HG02970 (cell line): ENCODE measurements at regions not wholly inside any gene's neighbourhood (a gene's known extent, or its start where the extent isn't known, plus 50 kb on each side); places are given as distances from the start of the nearest gene placed in this dataset.
"Not testable (repeated sequence)": the region's sequence is repeated elsewhere in the genome, so short reads cannot be mapped to it uniquely, and the experiment has no call there.

ENCODE experiments used
- ATAC-seq: cut with Tn5 transposase; IDR thresholded peaks from one replicate; pipeline ENCODE4 v1.9.1; 2021; ENCODE audit warnings: mild to moderate bottlenecking, moderate library complexity, moderate number of reproducible peaks; ENCODE audit not compliant: unreplicated experiment, low FRiP score

DNA sequence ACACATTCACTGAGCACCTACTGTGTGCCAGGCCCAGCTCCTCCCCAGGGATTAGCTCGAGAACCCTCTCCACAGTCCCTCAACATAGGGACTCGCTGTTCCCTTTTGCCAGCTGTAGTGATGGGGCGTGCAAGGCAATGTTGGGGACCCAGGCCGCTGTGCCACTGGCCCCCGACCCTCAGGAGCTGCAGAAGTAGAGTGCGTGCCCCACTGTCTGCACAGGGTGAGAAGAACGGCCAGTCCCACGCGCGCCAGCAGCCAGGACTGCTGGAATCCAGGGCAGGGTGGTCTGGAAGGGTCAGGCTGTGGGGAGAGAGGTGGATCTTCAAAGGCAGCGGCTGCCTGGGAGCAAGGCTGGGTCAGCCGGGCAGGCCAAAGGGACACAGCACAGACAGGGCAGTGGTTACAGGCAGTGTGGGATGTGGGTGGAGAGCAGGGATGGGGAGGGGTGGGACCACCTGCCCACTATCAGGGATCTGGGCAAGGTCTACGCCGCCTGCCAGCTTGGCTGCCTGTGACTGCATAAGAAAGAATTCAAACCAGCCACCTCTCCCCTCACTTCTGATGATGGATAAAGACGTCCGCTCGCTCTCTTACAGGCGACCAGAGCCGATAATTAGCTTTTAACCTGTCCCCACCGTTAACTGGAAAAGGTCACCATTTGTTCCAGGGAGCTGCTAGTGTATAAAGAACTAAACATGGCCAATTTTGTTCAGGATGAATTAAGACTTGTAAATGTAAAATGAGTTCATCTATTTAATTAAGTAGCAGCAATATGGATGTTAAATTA, 86.7 kb upstream of the GSE1 start:
- no peak for ATAC-seq

DNA sequence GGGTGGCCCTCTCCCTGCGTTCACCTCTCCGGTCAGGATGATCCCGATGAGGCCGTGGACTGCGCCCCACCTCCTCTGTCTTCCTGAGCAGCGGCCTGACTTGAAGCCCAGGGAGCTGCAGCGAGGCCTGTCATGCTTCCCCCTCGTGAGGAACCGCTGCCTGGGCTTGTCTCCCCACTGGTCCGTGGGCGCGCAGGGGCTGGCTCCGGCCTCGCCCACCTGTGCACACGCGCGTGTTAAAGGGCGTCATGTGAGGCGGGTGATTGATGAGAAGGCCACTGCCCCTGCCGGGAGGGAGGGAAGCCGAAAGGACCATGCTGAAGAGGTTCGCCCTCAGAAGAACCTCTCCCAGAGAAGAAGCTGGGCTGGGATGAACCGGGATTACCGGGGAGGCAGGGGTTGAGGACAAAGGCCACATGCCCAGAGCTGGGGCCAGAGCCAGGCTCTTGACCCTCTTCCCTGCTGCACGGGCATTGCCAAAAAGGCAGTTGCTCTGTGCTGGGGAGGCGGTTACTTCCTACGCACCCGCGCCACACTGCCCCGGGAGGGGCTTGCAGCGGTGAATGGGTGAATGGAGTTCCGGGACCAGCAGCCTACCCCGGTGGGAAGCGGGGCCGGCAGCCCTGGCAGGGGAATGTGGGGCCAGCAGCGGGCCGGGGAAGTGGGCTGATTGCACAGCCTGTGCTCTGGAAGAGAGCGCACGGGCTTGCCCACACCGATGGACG, 85.9 kb upstream of the GSE1 start:
- no peak for ATAC-seq

DNA sequence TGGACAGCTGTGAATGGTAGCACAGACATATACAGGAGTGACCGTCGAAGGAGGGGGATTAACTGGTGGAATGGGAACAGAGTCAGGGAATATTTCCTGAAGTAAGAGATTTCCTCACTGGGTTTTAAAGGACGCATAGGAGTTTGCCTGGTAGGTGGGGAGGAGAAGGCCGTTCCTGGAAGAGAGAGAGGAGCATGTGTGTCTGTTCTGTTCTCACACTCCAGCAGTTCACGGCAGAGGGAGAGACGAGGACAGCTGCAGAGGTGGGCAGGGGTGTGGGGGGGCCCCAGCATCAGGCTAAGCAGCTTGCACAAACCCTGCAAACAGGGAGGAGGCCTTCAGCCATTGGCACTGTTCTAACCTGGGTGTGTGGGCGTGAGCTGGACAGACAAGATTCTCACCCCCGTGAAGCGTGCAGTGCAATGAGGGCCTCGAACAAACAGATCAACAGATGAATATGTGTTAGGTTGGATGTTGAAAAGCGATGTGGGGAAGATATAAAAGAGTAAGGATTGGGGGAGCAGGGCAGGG, 85.3 kb upstream of the GSE1 start:
- no peak for ATAC-seq

DNA sequence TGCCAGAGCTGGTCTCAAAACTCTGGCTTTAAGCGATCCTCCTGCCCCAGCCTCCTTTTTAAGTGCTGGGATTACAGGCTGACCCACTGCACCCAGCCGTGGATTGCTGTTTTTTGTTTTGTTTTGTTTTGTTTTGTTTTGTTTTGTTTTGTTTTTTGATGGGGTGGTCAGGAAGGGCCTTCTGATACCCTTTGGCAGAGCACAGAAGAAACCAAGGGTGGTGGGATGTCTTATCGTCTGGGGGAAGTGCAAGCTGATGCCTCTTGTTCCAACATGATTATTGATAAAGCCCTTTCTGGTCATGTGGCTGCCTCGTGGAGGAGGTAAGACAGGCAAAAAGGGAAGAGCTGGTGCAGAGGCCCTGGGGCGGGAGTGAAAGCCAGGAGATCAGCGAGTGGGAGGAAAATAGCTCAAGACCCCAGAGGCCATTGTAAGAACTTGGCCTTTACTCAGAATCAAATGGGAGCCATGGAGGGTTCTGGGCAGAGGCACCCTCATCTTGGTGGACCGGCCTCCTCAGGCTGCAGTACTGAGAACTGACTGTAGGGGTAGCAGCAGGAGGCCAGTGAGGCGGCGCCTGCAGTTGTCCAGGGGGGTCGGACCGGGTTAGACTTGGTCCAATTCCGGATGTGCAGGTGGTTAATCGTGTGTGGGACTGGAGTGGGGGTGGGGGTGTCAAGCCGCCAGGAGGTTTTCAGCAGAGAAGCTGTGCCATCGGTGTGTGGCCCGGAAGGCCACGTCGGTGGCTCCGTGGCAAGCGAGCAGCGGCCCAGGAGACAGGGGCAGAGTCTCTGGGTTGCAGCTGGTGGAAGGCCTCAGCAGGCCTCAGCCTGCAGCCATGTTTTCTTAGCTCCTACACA, 84.4 kb upstream of the GSE1 start:
- ATAC-seq = no peak

DNA sequence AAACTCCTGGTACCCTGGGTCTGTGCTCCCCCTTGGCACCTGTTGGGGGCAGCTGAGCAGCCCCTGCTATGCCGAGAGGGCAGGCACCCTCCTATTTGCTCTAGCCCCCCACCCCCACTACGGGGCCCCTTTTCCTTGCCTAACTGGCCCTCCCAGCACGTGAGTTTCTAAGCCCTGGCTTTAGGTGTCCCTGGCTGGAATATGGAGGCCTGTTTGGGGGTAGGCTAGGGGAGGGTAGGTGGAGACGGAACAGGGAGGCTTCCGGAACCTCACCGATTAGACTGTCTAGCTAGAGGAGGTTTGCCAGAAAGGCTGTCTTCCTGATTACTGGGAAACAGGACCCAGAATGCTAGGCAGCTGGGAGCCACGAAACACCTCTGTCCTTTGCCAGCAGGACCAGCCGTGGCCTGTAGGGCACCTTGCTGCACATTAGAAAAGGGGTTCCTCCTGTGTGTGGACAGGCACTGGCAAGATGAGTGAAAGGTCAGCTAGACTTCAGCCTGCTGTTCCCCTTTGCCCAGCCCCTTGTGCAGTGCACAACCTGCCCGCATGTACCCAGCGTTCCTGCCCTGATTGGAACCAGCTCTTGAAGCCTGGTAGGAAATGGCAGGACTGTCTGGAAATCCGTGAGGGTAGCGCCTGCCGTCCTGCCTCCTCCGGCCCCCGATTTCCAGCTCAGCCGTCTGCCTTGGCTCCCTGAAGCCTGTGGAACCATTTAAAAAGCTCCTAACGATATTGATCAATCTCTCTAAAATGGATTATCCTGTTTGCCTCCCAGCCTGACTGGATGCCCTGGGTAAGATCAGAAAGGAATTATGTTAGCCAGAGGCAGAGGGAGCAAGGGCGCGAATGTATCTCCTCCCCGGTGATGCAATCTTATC, 83.4 kb upstream of the GSE1 start:
- no peak for ATAC-seq

DNA sequence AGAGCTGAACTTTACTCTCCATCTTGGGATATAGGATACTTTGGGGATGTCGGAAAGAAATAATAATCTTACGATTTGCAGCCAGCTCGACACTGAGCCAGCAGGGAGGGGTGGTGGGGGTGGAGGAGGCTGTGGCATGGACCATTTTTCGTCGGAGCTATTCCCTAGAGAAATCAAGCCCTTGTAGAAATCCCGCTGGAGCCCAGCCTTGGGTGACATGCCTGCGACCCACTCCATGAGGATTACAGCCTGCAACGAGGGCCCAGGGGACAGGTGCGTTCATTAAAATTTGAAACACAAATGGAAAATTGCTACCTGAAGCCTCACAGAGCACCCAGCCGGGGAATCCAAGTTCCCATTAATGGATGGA, 82.8 kb upstream of the GSE1 start:
- no peak for ATAC-seq

DNA sequence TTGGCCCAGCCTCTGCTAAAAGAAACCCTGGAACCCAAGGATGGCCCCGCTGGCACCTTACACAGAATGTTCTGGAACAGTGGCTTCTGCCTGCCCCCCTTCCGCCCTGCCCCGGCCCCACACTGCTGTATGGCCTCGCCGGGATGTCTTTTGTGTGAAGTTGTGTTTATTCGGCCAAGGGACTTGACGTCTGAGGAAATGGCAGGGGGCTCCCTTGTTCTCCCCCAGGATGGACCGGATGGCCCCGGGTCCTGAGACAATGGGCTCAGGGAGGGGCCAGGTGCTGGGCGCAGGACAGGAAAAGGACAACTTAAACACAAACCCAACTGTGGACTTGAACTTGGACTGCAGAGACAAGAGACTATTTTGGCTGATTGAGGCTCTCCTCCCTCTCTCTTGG, 81.6 kb upstream of the GSE1 start:
- no peak for ATAC-seq

DNA sequence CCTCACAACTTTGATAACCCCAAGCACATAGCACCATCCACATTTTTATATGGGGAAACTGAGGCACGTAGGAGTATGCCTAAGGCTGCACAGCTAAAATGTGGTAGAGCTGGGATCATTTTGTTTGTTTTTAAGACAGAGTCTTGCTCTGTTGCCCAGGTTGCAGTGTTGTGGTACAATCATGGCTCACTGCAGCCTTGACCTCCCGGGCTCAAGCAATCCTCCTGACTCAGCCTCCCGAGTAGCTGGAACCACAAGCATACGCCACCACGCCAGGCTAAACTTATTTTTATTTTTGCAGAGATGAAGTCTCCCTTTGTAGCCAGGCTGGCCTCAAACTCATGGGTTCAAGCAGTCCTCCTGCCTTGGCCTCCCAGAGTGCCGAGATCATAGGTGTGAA, 81.0 kb upstream of the GSE1 start:
- no peak for ATAC-seq

DNA sequence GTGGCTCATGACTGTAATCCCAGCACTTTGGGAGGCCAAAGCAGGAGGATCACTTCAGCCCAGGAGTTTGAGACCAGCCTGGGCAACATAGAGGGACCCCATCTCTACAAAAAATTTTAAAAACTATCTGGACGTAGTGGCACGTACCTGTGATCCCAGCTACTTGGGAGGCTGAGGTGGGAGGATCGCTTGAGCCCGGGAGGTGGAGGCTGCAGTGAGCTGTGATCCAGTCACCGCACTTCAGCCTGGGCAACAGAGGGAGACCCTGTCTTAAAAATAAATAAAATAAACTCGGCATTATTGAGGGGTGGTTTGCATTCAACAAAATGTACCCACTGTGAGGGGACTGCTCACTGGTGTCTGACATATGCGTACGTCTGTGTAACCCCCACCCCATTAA, 79.5 kb upstream of the GSE1 start:
- ATAC-seq = not testable (repeated sequence)

DNA sequence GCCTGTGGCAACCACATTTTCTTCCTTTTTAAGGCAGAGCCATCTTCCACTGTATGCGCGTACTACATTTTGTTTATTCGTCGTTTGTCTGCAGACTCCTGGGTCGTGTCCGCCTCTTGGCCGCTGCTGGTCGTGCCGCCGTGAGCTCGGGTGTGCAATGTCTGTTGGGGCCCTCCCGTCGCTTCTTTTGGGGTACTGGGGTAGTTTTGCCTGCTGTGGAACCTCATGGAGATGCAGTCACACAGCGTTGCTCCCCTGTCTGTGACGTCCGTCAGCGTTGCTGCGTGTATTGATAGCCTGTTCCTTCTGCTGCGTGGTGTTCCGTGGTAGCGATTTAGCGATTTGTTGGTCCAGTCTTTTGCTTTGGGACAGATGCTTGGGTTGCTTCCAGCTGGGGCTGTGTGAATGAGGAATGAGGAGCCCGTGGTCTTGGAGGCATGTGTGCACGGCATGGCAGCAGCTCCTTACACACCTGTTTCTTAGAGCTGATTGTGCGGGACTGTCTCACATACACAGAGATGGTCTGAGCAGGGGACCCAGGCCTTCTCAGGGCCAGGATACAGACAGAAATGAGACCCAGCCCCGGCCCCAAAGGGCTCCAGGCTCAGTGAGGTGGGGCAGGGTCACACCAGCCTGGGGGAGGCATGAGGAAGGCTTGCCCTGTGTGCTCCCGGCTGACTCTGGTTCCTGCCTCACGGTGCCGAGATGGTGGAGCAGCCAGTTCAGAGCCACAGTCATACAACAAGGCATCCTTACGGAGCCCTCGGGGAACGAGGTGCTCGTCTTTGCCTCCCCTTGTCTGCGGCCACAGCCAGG, 78.4 kb upstream of the GSE1 start:
- no peak for ATAC-seq

DNA sequence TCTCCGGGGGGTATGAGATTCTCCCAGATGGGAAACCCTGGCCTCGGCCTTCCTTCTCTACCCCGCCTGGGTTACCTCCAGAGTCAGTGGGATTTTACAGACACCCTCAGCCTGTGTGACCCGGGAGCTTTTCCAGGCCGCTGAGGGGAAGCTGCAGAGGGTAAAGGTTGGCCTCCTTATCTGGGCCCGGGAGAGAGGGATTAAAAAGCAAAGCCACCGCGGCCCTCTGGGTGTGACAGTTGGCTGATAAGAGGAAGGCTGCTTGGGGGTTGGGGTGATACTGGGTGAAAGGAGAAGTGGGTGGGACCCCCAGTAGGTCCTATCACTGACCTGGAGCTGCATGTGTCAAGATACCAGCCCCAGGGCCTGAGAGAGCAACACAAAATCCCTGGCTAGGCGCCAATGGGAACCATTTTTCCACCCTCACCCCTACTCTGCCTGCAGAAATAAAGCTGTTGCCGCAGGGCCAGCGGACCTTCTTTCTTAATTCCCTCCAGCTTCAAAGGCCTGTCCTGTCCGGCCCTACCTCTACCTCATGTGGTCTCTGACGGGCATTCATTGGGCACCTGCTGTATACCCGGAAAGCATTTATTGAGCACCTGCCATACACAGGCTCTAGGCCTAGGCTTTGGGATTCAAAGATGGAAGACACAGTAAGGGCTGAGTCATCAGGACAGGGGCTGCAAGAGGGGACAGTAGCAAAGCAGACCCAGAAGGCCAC, 77.6 kb upstream of the GSE1 start:
- ATAC-seq = no peak

DNA sequence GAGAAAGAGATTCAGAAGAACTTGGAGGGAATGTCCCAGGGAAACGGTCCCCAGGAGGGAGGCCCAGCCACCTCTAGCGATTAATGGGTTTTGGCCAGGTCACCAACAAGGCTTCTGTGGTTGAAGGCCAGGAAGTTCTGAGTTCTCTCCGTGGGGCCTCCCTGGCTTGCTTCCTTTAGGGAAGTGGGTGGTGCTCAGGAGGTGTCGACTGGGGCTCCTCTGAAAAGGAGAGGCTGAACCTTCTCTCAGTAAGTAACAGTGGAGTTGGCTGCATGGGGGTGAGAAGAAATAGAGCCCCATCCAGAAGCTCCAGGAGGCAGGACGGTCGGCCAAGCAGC, 77.1 kb upstream of the GSE1 start:
- ATAC-seq = no peak

DNA sequence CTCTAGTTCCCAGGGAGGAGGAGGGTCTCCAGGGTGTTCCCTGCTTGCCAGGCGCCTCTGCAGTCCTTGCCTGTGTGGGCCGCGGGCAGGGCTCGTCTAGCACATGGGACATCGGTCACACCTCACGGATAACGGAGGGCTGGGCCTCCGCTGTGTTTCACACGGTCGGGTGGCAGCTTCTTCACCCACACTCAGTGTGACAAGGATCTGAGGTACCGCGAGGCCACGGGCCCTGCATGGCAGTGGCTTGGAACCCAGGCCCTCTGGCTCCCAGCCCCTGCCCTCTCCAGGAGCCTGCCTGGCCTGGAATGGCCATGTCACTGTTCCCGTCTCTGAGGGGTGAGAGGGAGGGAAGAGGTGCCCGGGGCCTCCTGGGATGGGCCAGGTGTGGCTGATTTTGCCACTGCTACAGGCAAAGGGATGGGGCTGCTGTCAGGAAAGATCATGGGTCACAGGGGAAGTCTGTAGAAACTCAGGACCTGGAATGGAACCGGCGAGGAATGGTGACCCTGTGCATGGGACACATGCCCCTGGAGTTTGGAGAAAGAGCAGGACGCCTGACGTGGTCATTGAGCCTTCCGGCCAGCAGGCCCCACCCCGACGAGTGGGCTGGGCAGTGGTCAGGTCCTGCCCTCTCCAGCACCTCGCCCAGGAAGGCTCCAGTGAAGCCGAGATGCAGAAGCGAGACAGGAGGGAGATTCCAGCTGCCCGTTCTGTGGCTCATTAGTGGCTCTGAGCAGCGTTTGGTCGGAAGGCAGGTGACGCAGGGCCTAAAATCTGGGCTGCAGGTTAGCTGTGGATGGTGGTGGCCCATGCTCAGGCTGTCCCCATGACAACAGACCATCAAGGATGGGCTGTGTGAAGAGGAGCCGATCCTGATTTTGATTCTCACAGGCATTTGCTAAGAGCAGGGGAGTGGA, 76.5 kb upstream of the GSE1 start:
- no peak for ATAC-seq

DNA sequence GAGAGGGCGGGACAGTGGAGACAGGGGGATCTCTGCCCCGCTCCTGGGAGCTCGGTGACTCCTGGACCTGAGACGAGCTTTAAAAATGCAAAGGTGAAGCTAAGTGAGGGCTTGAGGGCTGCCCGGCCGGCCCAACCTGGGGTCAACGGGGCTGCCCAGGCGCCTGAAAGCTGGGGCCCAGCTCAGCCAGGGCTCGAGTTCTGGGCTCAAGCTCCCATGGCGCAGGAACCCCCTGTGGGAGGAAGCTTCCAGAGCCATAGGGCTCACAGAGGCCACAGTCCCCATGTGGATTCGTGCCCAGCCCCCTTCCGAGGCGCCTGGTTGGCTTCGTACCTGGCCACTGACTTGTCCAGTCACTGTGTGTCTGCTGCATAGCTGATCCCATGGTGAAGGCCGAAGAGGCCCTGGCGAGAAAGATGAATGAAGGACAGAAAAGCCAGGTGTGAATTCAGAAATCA, 75.8 kb upstream of the GSE1 start:
- ATAC-seq = no peak

DNA sequence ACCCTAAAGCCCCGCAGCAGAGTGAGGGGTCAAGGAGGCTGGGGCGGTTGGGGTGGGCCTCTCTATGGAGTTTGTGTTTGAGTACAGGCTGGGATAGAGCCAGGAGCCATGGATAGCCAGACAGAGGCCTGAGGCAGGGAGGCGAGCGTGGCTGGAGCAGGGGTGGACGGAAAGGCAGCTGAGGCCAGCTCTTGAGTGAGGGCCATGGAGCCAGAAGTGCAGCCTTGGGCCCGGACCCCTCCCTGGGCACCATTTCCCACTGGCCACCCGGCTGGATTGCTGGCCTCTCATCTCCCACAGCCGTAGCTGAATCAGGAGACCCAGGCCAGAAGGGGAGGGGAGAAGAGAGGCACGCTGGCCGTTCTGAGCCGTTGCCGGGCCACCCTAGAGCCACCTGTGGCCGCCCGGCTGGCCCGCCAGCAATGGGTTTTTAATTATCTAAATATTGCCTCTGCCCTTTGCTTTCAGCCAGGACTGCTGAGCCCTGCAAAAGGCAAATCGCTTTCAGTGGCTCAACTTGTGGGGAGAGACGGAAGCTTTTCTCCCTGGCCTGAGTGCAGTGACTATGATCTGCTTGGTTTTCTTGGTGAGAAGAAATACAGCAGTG, 75.2 kb upstream of the GSE1 start:
- no peak for ATAC-seq

DNA sequence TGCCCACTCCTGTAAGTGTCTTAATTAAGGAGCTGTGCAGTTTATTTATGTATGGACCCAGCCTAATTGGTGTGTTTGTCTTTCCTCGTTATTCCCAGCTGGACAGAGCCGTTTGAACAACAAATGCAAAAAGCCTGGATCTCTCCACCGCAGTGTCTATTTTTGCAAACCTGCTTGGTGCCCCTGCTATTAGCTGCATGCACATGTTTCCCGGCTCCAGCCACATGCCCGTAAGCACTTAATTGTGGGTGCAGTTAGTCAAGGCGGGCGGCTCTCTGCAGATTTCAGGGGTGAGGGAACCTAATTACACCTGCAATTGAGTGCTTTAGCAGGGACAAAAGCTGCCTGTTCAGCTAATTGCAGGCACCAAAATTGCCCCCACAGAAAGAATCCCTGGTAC, 74.0 kb upstream of the GSE1 start:
- ATAC-seq = no peak

DNA sequence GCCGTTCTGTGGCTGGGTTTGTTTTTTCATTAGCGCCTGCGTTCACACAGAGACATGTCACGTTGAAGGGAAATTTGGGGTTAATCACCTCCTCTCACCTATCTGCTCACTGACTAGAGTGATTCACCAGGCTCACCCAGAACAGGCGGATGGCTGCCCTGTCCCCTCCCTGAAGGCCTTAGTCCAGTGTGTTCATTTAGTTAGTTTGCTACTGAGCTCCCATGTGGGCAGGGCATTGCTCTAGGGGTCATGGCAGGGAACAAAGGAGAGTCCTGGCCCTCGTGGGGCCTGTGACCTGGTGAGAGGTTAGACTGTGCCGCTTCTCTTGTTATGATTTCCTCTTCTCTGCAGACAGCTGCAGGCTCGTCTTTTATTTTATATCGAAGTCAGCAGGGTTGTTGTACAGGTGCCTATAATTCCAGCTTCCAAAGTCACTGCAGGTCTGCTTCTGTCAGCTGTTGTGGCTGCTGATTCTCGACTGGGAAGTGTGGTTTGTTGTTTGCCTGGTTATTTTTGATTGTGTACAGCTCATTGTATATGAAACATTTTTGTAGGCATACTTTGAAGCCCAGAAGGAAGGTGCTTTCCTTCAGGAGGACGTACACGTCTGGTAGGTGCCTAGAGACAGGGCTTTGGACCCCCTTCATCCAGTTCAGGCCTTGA, 73.4 kb upstream of the GSE1 start:
- no peak for ATAC-seq
